Epithelial cell of proximal tubule (primary cell): ENCODE measurements at regions not wholly inside any gene's neighbourhood (a gene's known extent, or its start where the extent isn't known, plus 50 kb on each side); places are given as distances from the start of the nearest gene placed in this dataset.

ENCODE experiments used
- DNase-seq: peaks from one replicate; pipeline ENCODE4 v3.0.0-alpha.2; 2011; ENCODE audit warnings: low read depth
- H3K4me3 ChIP-seq: 2 replicates; pipeline ENCODE4 v1.5.1; 2011; ENCODE audit warnings: low read depth, mild to moderate bottlenecking, low read length
- CTCF ChIP-seq: conservative IDR thresholded peaks from 2 replicates; pipeline ENCODE4 v1.5.1; 2012; ENCODE audit warnings: low read depth, mild to moderate bottlenecking, low read length

GRCh38 chr5:72608297-72608696 is 101.1 kb upstream of the ZNF366 start:
- TF ChIP-seq CTCF: no peak
- no peak overlapping the region for H3K4me3 ChIP-seq
- DNase-seq: no peak

- TF ChIP-seq CTCF: no peak
- no peak for DNase-seq
Observed at GRCh38 chr5:72607381-72607780, 100.2 kb upstream of the ZNF366 start.

GRCh38 chr5:72606525-72606924 is 99.3 kb upstream of the ZNF366 start:
- no peak for DNase-seq
- no peak overlapping the region for H3K4me3 ChIP-seq
- TF ChIP-seq CTCF: no peak

More at GRCh38 chr5:72607381-72607780, 100.2 kb upstream of the ZNF366 start:
- no peak overlapping the region for H3K4me3 ChIP-seq

GRCh38 chr5:72605632-72606031 is 98.4 kb upstream of the ZNF366 start:
- TF ChIP-seq CTCF: no peak
- H3K4me3 ChIP-seq: no peak overlapping the region
- no peak for DNase-seq

GRCh38 chr5:72604798-72605154 is 97.6 kb upstream of the ZNF366 start:
- TF ChIP-seq CTCF: no peak
- no peak for DNase-seq
- H3K4me3 ChIP-seq: no peak overlapping the region

- TF ChIP-seq CTCF: no peak
- H3K4me3 ChIP-seq: no peak overlapping the region
- no peak for DNase-seq
Observed at GRCh38 chr5:72604111-72604797, 97.0 kb upstream of the ZNF366 start.

- TF ChIP-seq CTCF: no peak
- DNase-seq: no peak
- H3K4me3 ChIP-seq: no peak overlapping the region
Observed at GRCh38 chr5:72602696-72603685, 95.8 kb upstream of the ZNF366 start.
